H9 (cell line): ENCODE measurements at regions not wholly inside any gene's neighbourhood (a gene's known extent, or its start where the extent isn't known, plus 50 kb on each side); places are given as distances from the start of the nearest gene placed in this dataset.

Experiments used
- DNase-seq: peaks from one replicate; pipeline ENCODE4 v3.0.0-alpha.2; 2017
- H2AFZ ChIP-seq: one replicate; pipeline ENCODE4 v1.6.1; 2013; ENCODE audit warnings: mild to moderate bottlenecking, low read length, control low read depth, moderate library complexity
- H2AK5ac ChIP-seq: 2 replicates; pipeline ENCODE4 v1.6.1; 2013; ENCODE audit warnings: low read length, control low read depth, mixed read lengths; ENCODE audit not compliant: insufficient read length
- H2BK120ac ChIP-seq: one replicate; pipeline ENCODE4 v1.6.1; 2013; ENCODE audit warnings: low read depth, mild to moderate bottlenecking, low read length, control low read depth, inconsistent platforms; ENCODE audit not compliant: poor library complexity, severe bottlenecking
- H2BK12ac ChIP-seq: 2 replicates; pipeline ENCODE4 v1.6.1; 2013; ENCODE audit warnings: low read length, control low read depth, mixed read lengths, low read depth; ENCODE audit not compliant: insufficient read length
- H2BK15ac ChIP-seq: 2 replicates; pipeline ENCODE4 v1.6.1; 2013; ENCODE audit warnings: low read depth, low read length, control low read depth
- H2BK20ac ChIP-seq: one replicate; pipeline ENCODE4 v1.6.1; 2013; ENCODE audit warnings: low read depth, mild to moderate bottlenecking, low read length, control low read depth, inconsistent platforms; ENCODE audit not compliant: poor library complexity, severe bottlenecking
- H2BK5ac ChIP-seq: 2 replicates; pipeline ENCODE4 v1.6.1; 2013; ENCODE audit warnings: low read length, control low read depth, mixed read lengths; ENCODE audit not compliant: insufficient read length
- H3K14ac ChIP-seq: 2 replicates; pipeline ENCODE4 v1.6.1; 2013; ENCODE audit warnings: low read length, control low read depth; ENCODE audit not compliant: insufficient read depth
- H3K18ac ChIP-seq: 2 replicates; pipeline ENCODE4 v1.6.1; 2013; ENCODE audit warnings: low read depth, mild to moderate bottlenecking, mixed read lengths, low read length, control low read depth; ENCODE audit not compliant: insufficient read length
- H3K23ac ChIP-seq: 2 replicates; pipeline ENCODE4 v1.6.1; 2013; ENCODE audit warnings: low read length, control low read depth, mixed read lengths, low read depth; ENCODE audit not compliant: insufficient read length
- H3K23me2 ChIP-seq: 2 replicates; pipeline ENCODE4 v1.6.1; 2013; ENCODE audit warnings: low read depth, mild to moderate bottlenecking, mixed read lengths, low read length, control low read depth; ENCODE audit not compliant: insufficient read length, poor library complexity, severe bottlenecking
- H3K27ac ChIP-seq: 2 replicates; pipeline ENCODE4 v1.5.1; 2013; ENCODE audit warnings: low read length, control low read depth, mixed read lengths, low read depth; ENCODE audit not compliant: insufficient read length
- H3K27me3 ChIP-seq: 2 replicates; pipeline ENCODE4 v1.6.1; 2013; ENCODE audit warnings: low read length, control low read depth, inconsistent platforms; ENCODE audit not compliant: insufficient read depth
- H3K4ac ChIP-seq: 2 replicates; pipeline ENCODE4 v1.6.1; 2013; ENCODE audit warnings: low read depth, mild to moderate bottlenecking, control low read depth, inconsistent platforms, low read length, moderate library complexity
- H3K4me1 ChIP-seq: 2 replicates; pipeline ENCODE4 v1.6.1; 2013; ENCODE audit warnings: low read length, control low read depth, inconsistent platforms; ENCODE audit not compliant: insufficient read depth
- H3K4me2 ChIP-seq: 2 replicates; pipeline ENCODE4 v1.6.1; 2013; ENCODE audit warnings: low read length, control low read depth, mixed read lengths; ENCODE audit not compliant: insufficient read length, insufficient read depth
- H3K56ac ChIP-seq: 2 replicates; pipeline ENCODE4 v1.6.1; 2013; ENCODE audit warnings: low read depth, mild to moderate bottlenecking, mixed read lengths, low read length, control low read depth; ENCODE audit not compliant: insufficient read length
- H3K79me1 ChIP-seq: 2 replicates; pipeline ENCODE4 v1.6.1; 2013; ENCODE audit warnings: low read depth, mild to moderate bottlenecking, moderate library complexity, low read length, control low read depth, inconsistent platforms; ENCODE audit not compliant: insufficient read depth, poor library complexity, severe bottlenecking
- H3K79me2 ChIP-seq: 2 replicates; pipeline ENCODE4 v1.6.1; 2013; ENCODE audit warnings: low read length, control low read depth, inconsistent platforms; ENCODE audit not compliant: insufficient read depth
- H3K9ac ChIP-seq: 2 replicates; pipeline ENCODE4 v1.6.1; 2013; ENCODE audit warnings: low read length, control low read depth, mixed read lengths; ENCODE audit not compliant: insufficient read length; ENCODE audit errors: extremely low read depth
- H3K9me3 ChIP-seq: one replicate; pipeline ENCODE4 v1.6.1; 2013; ENCODE audit warnings: low read depth, low read length, inconsistent platforms; ENCODE audit not compliant: control insufficient read depth
- H3T11ph ChIP-seq: one replicate; pipeline ENCODE4 v1.6.1; 2013; ENCODE audit warnings: mild to moderate bottlenecking, low read length, control low read depth, inconsistent platforms
- H4K20me1 ChIP-seq: one replicate; pipeline ENCODE4 v1.6.1; 2013; ENCODE audit not compliant: control insufficient read depth, insufficient read length, insufficient read depth
- H4K5ac ChIP-seq: 2 replicates; pipeline ENCODE4 v1.6.1; 2013; ENCODE audit warnings: low read depth, mild to moderate bottlenecking, mixed read lengths, low read length, control low read depth; ENCODE audit not compliant: insufficient read length
- H4K8ac ChIP-seq: replicated peaks from 2 replicates; pipeline ENCODE4 v1.6.1; 2013; ENCODE audit warnings: low read length, control low read depth, mixed read lengths, low read depth; ENCODE audit not compliant: insufficient read length
- H4K91ac ChIP-seq: 2 replicates; pipeline ENCODE4 v1.6.1; 2013; ENCODE audit warnings: low read depth, mild to moderate bottlenecking, moderate library complexity, mixed read lengths, low read length, control low read depth; ENCODE audit not compliant: insufficient read length
- H3K27ac Mint-ChIP-seq, 3 experiments: 2 replicates in 2 of 3; 3 replicates in 1 of 3; pipeline ENCODE4 v1.8.0; 2020 to 2021; ENCODE audit warnings: mixed read lengths in 3 of 3, mild to moderate bottlenecking in 1 of 3, moderate library complexity in 1 of 3
- H3K27me3 Mint-ChIP-seq: 2 replicates; pipeline ENCODE4 v1.8.0; 2021; ENCODE audit warnings: low read depth, mild to moderate bottlenecking, moderate library complexity, mixed read lengths
- H3K36me3 Mint-ChIP-seq, 3 experiments: 2 replicates in 2 of 3; 3 replicates in 1 of 3; pipeline ENCODE4 v1.8.0; 2020 to 2021; ENCODE audit warnings: low read depth in 3 of 3, mixed read lengths in 3 of 3; ENCODE audit not compliant: insufficient read depth in 1 of 3
- H3K4me1 Mint-ChIP-seq, 2 experiments: 2 replicates each; pipeline ENCODE4 v1.8.0; 2020; ENCODE audit warnings: mixed read lengths in 2 of 2
- H3K4me3 Mint-ChIP-seq, 2 experiments: 2 replicates in 1 of 2; 3 replicates in 1 of 2; pipeline ENCODE4 v1.8.0; 2020 to 2021; ENCODE audit warnings: mild to moderate bottlenecking in 2 of 2, mixed read lengths in 2 of 2, moderate library complexity in 1 of 2
- H3K9me3 Mint-ChIP-seq, 2 experiments: 2 replicates in 1 of 2; 3 replicates in 1 of 2; pipeline ENCODE4 v1.8.0; 2020; ENCODE audit warnings: mild to moderate bottlenecking in 2 of 2, mixed read lengths in 2 of 2, moderate library complexity in 1 of 2
- CTCF ChIP-seq: fragments of 200-600 bp; sonication (generic); conservative IDR thresholded peaks from 3 replicates; pipeline ENCODE4 v1.8.0; 2021; ENCODE audit warnings: antibody characterized with exemption, mild to moderate bottlenecking
- WGBS: extraction: QIAGEN DNeasy Blood & Tissue Kit; methylation state at CpG from one replicate; pipeline ENCODE4 v1.1.7; 2013; ENCODE audit warnings: missing lambda C conversion rate, low lambda C conversion rate, mixed read lengths; ENCODE audit not compliant: insufficient read length; ENCODE audit errors: extremely low coverage; 5-methylcytosine and 5-hydroxymethylcytosine counted together

GRCh38 chr21:34298534-34299167 lies 65.2 kb upstream of the KCNE2 start:
- Histone ChIP-seq H3K27ac (no peak overlapping the region), H3K14ac (no peak overlapping the region), H3T11ph (no peak overlapping the region), H4K20me1 (no peaks in the 10 kb centered on the region), H4K5ac (no peak overlapping the region), H2AK5ac (no peak overlapping the region), H3K9me3 (no peaks in the 10 kb centered on the region), H3K4me2 (no peak overlapping the region), H3K4ac (no peak overlapping the region), H3K56ac (no peak overlapping the region), H3K4me1 (no peaks in the 10 kb centered on the region), H2BK12ac (no peak overlapping the region), H3K27me3 (no peaks in the 10 kb centered on the region), H3K23me2 (no peaks in the 10 kb centered on the region), H3K18ac (no peak overlapping the region), H3K79me2 (no peaks in the 10 kb centered on the region), H2BK15ac (no peak overlapping the region), H3K79me1 (no peaks in the 10 kb centered on the region), H4K8ac (no peak overlapping the region), H2BK5ac (no peak overlapping the region), H2BK120ac (no peak overlapping the region), H2AFZ (no peak overlapping the region), H2BK20ac (no peak overlapping the region), H3K23ac (no peak overlapping the region), H3K9ac (no peak overlapping the region), H4K91ac (no peak overlapping the region)
- peaks cover 5% of the 10 kb centered on the region; the same call in 1 of the 2 replicates for H3K27me3 Mint-ChIP-seq
- no peak overlapping the region for H3K4me3 Mint-ChIP-seq
- no CpG with 5 or more reads among the region's 3 CpGs for WGBS
- TF ChIP-seq CTCF: no peak
- DNase-seq: no peak
- no peaks in the 10 kb centered on the region for H3K4me1 Mint-ChIP-seq
- H3K27ac Mint-ChIP-seq: no peak overlapping the region
- no peaks in the 10 kb centered on the region; a peak in 1 of 7 replicates for H3K36me3 Mint-ChIP-seq
- H3K9me3 Mint-ChIP-seq: no peaks in the 10 kb centered on the region; a peak in 1 of 5 replicates
